Tongue (tissue), 1 donor: ENCODE measurements at regions not wholly inside any gene's neighbourhood (a gene's known extent, or its start where the extent isn't known, plus 50 kb on each side); places are given as distances from the start of the nearest gene placed in this dataset.
A peak's percentile ranks its signal among the peaks of the same experiment; 100 is the strongest.
"Not testable (repeated sequence)": the region's sequence is repeated elsewhere in the genome, so short reads cannot be mapped to it uniquely, and the experiment has no call there.

ENCODE experiments used
- DNase-seq: peaks from one replicate; pipeline ENCODE4 v3.0.0-alpha.2; 2015

DNA sequence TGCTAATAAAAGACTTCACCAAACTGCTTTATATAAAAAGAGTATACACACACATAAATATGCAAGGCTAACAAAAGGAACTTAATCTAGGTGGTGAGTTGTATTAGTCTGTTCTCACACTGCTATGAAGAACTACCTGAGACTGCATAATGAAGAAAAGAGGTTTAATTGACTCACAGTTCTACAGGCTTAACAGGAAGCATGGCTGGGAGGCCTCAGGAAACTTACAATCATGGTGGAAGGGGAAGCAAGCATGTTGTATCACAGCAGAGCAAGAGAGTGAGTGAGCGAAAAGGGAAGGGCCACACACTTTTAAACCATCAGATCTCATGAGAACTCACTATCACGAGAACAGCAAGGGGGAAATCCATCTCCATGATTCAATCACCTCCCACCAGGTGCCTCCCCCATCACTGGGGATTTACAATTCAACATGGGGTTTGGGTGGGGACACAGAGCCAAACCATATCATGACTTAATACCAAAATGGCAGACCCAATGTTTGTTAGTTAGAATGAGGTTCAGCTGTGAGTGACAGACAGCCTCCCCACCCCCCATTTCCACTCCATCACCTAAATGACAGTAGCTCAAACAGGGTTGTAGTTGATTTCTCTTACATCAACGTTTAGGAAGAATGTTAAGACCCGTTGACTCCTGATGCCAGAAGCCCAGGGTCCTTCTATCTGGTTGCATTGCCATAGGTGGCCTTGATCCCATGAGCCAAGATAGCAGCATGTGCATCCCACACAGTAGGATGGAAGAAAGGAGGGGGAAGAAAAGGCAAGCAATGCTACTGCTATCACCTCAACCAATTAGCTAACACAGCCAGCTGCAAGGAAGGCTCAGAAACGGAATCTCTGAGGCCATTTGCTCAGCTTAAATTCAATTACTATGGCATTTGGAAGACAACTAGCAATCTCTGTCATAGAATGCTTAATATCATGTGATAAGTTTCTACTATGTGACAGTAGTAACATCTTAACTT is 77.0 kb downstream of the CCDC71L start:
- no peak for DNase-seq

DNA sequence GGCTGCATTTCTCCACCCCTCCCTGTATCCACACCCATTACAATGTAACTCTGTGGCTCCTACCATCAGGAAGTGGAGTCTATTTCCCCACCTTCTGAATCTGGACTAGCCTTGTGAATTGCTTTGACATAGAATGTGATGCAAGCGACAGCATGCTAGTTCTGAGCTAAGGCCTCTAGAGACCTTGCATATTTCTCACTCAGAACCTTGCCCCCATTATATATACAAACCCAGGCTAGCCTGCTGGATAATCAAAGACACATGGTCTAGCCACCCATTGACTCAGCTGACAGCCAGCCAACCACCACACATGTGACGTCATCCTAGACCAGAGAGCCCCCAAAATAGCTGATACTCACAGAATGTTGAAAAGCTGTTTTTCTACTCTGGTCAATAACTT is 77.9 kb downstream of the CCDC71L start:
- no peak for DNase-seq

DNA sequence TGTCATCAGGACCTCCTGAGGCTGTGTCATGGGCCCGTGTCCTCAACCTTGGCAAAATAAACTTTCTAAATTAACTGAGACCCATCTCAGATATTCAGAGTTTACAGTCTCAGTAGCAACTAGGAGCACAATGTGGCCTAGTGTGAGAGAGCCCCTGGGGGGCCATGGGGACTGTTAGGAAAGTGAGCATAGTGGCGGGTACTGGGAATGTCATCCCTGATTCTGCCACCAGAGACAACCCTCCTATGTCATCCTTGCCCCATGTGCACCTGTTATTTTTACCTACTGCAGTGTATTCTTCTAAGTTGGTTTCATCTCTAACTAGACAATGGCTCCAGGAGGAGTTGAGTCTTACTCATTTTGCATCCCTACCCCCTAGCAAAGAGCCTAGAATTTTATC is 78.6 kb downstream of the CCDC71L start:
- DNase-seq, result no peak

DNA sequence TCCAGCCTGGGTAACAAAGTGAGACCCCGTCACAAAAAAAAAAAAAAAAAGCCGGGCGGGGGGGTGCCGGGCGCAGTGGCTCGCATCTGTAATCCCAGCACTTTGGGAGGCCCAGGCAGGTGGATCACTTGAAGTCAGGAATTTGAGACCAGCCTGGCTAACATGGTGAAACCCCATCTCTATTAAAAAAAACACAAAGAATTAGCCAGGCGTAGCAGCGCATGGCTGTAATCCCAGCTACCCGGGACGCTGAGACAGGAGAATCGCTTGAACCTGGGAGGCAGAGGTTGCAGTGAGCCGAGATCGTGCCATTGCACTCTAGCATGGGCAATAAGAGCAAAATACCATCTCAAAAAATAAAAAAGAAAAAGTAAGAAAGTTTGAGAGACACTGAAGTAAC is 81.9 kb downstream of the CCDC71L start:
- DNase-seq, result not testable (repeated sequence)

DNA sequence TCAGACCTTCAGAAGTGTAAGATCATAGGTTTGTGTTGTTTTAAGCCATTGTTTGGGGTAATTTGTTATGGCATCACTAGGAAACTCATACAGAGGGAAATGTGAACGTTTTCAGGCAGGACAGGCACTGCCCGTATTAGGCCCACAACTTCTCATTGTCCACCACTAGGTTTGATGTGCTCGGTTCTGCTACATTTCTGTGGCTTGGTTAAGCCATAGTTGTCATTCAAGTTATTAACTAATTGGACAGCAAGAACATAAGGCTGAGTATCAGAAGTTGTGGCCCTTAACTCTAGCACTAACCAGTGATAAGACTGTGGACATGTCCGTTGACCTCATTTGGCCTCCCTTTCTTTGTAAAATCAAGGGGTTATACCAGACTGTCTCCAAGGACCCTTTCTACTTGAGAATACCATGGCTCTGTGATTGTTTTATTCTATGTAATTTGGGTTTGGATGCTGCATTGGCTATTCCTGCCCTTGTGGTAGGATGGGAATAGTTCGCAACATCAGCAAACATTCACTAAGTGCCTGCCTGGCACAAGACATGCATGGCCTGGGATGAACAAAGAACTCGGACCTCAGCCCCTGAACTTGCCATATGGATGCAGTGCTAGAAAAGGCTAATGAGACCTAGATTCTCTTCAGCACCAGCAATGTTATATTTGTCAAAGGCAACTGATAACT is 85.7 kb downstream of the CCDC71L start:
- DNase-seq, result no peak

DNA sequence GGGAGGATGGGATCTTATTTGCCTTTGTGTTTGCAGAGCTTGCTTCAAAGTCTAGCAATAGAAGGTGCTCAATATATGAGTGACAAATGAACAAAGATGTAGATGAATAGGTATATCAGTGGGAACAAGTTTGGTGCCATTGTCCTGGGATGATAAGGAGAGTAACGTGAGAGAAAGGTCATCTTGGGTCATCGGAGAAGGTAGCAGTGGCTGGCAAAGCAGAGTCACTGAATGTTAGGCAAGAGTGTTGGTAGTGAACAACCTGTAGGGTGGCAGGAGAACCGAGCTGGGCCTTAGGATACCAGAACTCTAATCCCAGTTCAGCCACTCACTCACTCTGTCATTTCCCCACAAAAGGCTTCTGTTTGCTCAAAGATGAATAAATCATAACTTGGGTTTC is 87.2 kb downstream of the CCDC71L start:
- DNase-seq, result no peak

DNA sequence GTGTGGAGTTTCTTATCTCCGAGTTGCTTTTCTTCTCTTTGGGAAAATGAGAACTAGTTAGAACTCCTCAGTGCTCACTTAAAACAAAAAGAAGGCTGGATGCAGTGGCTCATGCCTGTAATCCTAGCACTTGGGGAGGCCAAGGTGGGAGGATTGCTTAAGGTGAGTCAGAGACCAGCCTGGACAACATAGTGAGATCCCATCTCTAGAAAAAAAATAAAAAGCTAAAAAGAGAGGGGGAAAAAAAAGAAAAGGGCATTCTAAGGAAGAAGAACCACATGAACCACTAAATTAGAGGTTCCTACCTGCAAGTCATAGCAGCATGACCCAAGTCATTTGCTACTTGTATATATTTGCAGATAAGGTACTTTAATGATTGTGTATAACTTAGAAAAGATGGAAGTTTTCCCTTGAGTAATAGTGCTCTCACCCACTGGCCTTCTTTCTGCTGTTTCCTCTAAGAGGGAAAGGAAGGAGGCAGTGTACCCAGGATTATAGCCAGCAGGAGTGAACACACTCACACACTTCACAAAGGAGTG is 87.8 kb downstream of the CCDC71L start:
- DNase-seq, result no peak

DNA sequence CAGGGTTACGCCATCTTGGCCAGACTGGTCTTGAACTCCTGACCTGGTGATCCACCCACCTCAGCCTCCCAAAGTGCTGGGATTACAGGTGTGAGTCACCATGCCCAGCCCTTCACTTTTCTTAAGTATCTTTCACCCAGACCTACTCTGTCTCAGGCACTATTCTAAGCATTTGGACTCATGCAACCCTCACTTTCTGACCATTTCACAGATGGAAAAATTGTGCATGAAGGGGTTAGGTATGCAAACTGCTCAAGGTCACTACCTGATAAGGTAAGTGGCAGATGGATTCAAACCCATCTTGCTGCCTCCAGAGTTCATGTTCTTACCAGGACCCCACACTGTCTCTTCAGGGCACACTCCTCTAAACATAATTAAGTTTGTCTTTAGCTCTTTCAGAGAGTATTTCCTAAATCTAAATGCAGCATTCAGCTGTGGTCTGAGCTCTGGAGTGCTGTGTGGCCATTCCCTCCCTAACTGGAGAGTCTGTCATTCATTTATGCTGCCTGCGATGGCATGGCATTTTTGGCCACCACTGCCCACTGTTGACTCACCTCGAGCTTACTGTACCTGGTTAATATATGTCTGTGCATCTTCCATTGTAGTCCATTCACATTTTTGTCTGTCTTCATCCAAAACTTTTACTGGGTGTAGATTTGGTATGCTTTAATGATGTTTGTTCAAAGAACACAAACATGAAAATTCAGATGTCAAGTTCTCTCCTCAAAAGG is 88.4 kb downstream of the CCDC71L start:
- no peak for DNase-seq

DNA sequence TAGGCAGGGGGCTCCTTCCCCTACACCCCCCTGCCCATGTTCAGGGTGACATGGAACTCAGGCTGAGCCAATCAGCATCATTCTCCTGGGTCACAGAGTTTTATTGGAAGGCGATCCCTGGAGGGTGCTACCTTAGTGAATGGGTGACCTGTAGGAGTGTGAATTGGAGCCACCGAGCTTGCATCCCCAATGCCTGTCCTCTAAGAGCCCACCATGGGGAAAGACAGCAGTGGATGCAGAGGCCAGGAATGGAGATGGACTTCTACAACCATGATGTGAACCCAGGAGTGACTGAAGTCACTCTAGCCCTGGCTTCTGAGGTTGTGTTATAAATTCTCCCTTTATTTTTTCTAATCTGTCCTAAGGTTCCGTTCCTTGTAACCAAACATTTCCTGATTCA is 89.4 kb downstream of the CCDC71L start:
- no peak for DNase-seq

DNA sequence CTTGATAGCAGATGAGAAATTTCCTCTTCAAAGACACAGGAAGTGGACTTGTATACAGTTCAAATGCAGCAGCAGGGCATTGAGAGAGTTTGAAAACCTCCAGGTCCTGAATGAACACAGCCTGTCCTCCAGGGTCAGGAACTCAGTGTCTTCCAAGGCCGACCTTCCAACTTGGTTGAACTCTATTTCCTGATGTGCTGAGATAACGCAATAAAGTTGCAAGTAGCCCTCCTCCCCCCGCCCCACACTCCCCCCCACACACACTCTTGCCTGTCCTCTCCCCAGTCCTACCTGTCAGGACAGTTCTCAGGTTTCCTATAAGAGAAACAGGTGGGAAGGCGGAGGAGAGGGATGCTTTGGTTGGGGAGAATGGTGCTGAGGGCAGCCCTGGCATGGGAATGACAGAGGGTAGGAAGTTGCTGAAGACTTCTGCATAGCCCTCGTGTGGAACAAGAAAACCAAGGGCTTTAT is 90.0 kb downstream of the CCDC71L start:
- DNase-seq, result no peak

DNA sequence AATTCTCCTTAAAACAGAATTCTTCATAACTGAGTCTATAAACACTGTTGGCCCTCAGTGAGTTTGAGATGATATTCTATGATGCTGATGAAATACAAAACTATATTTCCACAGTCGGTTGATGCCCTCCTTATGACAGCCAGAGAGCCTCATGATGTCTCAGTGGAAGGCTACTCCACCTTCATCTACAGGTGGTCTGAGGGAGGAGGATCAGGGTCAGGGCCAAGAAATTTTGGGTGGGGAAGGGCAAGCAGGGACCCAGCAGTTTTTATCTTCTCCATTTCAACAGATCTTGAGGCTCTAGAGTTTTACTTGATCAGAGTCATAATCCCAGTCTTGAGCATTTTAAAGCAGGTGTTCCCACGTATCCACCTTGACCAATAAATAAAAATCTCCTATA is 90.8 kb downstream of the CCDC71L start:
- no peak for DNase-seq

DNA sequence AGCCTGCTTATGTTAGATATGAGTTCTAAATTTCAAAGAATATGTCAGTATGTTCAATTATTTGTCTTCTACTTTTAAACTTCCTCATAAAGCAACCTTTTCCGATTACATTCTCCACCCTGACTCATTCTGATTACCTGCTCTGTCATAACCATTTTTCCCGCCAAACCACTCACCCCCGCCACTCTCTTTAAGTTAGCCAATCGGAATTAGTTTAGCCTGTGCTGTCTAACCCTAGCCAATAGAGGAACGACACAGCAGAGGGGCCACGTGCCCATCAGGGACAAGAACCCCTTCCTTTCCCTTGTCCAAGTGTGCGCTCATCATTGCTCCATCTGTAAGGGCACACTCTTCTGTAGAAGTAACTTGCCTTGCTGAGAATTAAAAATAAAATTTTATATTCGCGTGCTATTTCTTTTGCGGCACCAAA is 91.4 kb downstream of the CCDC71L start:
- no peak for DNase-seq

DNA sequence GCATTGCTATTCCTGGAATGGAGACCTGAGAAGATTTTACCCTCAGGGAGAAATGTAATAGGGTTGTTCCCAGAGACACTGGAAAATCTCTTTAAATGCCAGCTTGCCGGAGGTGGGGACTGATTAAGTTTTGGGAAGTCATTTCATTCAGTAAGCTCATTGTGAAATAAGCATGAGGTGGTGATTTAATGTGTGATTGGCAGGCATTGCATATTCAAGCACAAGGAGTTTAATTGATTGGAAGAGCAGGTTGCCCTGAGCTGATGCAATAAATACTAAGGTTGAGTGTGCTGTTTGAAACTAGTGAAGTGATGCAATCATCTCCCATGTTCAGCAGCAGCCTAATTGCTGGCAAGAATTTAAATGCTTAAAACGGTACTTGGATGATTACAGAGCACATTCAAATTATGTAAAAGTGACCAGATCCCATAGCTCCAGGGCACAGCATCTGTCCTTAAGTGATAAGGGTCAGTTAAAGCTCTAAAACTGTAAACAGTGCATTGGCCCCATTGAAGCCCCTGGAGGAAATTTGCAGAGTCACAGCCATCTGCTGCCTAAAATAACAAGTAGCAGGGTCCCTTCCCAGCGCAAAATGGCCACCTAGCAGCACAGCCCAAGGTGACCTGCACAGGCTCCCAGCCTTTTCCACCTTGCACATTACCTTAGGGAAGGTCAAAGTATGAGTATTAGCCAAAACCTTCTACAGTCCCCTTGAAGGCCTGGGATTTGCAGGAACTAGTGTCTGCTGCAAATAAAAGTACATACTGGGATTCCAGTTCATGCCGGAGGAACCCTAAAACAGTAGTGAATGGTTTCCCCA is 92.1 kb downstream of the CCDC71L start:
- DNase-seq, result peak; percentile 12

DNA sequence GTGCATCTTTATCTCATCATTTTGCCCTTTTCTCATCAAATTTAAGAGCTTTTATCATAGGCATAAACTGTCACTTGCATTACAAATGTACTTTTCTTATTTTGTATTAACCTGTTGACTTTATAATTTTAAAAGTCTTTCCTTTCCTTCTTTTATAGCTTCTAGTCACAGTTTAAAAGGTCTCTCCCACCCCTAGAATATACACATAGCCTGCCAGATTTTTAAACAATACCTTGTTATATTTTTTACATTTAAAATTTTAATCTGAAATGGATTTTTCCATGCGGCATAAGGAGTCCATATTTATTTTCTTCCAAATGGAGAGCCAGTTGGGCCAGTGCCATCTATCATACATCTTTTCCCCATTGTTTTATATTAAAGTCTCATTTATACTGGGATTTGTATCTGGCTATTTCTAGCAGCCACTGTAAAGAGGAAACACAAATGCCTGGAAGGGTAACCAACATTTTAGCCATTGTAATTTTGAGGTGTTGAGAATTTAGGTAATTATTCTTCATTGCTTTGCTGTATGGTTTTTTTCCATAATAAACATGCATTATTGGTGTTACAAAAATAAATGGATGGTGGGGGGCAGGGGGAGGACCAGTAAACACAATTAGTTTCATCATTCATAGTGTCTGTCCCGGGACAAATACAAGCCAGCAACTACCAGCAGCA is 92.8 kb downstream of the CCDC71L start:
- DNase-seq, result no peak

DNA sequence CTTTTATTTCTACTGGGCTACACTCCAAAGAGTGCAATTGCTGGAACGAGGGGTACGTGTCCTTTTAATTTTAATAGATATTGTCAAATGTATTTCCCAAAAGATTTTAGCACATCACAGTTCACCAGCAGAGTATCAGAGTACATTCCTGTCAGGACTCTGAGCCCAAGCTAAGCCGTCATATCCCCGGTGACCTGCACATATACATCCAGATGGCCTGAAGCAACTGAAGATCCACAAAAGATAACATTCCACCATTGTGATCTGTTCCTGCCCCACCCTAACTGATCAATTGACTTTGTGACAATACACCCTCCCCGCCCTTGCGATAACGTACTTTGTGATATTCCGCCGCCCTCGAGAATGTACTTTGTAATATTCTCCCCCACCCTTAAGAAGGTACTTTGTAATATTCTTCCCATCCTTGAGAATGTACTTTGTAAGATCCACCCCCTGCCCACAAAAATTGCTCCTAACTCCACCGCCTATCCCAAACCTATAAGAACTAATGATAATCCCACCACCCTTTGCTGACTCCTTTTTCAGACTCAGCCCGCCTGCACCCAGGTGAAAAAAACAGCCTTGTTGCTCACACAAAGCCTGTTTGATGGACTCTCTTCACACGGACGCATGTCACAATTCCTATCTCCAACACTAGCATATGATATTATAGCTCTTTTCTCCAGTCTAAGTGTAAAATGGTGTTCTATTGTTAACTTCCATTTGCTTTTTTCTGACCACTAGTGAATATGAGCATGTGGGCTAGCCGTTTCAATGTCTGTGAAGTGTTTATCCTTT is 93.6 kb downstream of the CCDC71L start:
- DNase-seq, result not testable (repeated sequence)

DNA sequence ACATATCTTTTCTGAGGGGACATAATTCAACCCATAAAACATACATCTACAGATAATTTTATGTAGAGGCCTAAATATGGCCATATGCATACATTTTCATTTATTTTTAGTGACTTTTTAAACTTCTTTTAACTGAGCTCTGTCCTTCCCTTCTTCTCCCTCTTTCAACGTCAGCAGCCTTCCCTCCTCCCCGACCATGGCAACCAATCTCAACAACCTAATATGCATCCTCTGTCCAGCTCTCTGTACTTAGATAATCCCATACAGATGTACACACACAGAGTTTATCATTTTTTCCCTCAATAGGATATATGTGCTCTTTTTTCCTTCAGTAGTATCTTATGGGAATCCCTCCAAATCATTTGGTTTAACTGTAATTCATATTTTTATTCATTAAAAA is 94.3 kb downstream of the CCDC71L start:
- DNase-seq, result no peak

DNA sequence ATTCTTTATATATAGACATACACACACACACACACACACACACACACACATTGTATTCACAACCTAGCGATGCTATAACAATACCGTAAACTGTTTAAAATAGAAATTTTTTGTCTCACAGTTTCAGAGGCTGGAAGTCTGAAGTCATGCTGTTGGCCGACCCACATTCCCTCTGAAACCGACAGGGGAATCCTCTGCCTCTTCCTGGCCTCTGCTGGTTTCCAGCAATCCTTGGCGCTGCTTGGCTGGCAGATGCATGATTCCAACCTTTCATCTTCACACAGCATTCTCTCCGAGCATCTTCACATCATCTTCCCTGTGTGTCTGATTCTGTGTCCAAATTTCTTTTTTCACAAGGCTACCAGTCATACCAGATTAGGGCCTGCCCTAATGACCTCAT is 94.8 kb downstream of the CCDC71L start:
- no peak for DNase-seq

DNA sequence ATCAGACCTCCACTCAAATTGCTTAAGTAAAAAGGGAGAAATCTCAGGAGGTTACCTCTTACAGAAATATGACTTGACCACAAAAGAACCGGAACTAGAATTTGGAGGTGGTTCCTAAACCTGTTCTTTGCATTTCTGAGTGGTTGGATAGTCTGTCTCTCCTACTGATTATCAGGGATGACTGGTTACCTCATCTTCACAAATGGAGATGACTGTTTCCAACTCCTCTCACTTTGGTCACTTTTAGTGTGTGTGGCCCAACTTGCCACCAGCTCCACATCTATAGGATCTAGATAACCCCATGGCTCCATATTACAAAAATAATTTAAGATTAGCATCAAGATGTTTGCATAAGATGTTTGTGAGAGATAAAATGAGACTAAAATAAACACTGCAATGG is 95.5 kb downstream of the CCDC71L start:
- no peak for DNase-seq

DNA sequence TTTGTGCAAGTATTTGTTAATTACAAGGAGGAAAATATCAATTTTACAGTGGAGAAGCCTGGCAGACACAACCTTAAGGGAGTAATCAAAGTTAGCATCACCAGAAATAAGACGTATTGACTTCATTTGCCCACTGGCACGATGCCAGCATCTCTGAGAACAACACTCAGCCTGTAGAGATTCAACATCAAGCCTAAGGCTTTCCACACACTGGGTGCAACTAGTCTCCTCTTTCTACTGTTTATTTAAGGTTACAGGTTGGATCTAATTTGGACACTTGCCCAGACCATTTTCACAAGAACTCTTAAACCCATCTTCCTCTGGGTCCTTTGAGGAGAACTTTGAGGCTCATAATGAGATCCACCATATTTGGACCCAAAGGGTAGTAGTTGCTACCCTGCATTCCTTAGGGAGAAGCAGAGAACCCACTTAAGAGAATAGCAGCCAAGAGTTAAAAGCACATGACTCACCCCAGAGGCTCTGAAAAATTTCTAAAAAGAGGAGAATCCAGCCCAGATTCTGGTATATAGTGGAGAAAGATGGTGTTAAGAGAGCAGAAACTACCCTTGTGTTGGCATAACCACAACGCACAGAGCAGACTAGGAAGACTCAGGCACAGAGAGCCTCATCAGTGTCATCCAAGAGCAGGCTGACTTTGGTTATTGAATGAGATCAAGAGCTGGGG is 97.3 kb downstream of the CCDC71L start:
- DNase-seq, result no peak
